ENCODE measurements at regions not wholly inside any gene's neighbourhood (a gene's known extent, or its start where the extent isn't known, plus 50 kb on each side); places are given as distances from the start of the nearest gene placed in this dataset.

DNA sequence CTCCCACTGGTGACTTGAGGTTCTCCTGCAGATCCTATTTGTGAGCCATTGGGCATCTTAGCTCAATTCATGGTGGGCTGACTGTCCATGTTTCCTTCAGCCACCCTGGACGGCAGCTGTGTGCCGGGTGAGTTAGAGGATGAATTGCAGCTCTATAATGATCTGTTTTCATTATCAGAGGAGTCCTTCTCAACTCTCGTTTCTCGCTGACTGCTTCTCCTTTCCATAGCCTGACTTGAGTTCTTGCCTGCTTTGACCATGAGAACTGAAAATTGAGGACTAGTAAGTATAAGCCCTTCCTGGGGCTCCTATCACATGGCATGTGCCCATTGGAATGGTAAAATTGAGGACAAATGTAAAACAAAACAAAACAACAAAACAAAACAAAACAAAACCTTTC lies 121.8 kb downstream of the CDC42EP3 start:
- no peak for FAIRE-seq

DNA sequence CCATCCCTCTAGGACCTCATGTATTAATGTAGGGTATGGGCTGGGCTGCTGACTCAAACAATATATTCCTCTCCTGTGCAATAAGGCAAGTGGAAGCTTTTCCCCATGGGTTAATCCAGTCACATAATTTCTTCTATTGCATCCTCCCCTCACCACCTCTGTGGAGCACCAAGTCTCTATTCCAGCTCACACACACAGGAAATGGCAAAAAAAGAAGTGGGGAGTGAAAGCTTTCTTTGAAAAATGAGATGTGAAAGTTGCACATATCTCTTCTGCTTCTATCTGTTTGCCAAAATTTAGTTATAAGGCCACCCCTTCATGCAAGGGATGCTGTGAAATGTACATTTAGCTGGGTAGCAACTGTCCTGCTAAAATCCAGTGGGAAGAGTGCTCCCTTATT lies 121.3 kb downstream of the CDC42EP3 start:
- no peak for FAIRE-seq

DNA sequence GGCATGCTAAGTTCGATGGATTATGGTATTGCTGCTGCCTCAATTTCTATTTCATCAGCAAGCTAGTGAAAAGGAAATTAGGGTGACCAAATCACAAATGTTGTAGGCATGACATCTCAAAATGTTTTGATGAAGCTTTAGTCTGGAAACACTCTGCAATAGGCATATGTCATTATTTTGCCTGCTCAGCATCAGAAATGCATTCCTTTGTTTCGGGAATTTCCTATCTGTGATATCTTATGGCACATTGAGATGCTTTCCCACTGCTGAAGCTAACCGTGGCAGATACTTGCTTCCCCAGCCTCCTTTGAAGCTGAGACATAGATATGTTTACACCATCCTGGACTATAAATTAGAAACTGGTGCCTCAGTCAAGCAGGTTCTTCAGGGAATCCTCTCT lies 119.7 kb downstream of the CDC42EP3 start:
- FAIRE-seq = no peak

DNA sequence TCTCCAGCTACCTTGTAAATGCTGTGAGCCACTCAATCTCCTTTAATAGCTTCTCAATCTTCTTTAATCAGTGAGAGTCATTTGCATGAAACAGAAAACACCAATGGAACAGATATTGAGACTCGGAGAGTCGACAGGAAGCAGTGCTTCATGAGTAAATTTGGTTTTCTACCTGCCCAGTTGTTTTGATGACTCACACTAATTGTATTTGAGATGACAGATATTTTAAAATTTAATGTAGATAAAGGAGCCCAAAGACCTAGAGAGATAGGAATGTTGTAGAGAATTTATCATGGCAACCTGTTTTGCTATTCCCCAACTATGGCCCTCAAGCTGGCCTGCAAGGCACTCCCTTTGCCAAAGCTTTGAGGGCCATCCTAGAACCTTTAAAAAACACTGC lies 119.1 kb downstream of the CDC42EP3 start:
- no peak for FAIRE-seq

DNA sequence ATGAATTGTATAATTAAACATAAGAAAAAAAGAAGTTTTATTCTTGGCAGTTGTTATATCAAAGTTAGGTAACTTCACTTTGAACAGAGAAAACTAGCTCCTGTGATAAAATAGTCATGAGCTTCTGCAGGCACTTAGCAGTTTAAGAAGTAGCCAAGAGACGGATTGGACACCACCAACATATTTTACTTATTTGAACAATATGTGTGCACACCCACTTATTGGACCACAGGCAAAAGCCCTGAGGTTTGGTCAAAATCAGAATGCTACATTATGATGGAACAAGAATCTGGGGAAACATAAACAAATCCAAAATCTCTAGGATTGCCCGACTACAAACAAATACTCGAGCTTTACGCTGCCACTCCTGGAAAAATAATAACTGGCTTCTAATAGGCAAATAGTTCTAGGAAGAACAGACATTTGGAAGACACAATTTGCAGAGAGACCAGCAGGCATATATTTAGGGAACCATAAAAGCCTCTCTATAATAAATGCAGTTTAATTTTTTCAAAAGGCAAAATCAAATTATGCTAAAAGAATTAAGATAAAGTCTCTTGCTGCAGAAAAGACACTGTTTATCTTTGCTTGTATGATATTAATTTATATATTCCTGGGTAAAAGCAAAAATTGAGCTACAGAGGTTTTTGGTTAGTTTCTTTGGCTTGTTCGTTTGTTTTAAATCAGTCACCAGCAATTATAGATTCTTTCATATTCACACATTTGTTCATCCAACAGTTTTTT lies 117.9 kb downstream of the CDC42EP3 start:
- FAIRE-seq = no peak

DNA sequence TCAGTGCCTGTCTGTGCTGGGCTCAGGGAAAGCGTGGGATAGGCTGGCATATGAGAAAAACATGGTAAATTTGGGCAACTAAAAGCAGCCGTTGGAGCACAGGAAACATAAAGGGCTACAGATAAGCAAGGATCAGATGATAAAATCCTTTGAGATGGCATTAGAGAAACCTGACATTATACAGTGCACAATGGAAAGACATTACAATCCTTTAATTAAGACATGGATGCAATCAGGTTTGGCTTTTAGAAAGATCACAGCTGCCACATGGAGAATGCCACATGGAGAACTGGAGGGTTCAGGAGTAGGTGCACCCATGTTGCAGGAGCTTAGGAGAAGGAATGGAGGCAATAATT lies 117.3 kb downstream of the CDC42EP3 start:
- no peak for FAIRE-seq

DNA sequence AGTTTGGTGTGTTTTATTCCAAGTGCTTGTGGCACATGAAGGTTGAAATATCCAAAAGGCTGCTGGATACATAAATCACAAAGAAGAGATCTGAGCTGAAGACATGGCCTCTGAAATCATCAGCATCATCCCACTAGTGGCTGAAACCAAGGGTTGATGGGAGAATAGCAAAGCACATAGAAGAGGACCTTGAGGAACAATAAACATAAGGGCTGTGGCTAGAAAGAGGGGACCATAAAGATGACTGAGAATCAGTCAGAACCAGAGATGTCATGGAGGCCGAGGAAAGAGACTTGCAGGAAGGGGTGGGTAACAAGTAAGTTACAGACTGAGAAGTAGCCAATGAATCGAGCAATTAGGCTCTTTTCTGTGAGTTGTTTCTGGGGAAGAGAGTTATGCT lies 116.8 kb downstream of the CDC42EP3 start:
- FAIRE-seq = no peak

DNA sequence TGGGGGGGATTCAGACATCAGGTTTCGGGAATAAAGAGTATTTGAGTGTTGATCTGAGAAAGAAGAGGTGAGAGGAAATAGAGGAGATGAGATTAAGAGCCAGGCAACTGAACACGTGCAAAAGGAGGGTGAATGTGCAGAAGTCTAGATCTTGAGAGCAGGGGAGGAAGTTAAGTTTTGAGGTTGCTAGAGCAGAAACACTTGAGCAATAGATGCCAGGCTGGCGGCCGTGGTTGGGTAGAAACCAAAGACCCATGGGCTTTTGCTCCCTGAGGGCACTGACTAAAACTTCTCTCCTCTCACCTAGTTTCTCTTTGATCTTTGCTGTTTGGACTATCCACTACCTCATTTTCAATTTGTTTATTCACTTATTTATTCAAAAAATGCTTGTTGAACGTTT lies 116.0 kb downstream of the CDC42EP3 start:
- FAIRE-seq = no peak

DNA sequence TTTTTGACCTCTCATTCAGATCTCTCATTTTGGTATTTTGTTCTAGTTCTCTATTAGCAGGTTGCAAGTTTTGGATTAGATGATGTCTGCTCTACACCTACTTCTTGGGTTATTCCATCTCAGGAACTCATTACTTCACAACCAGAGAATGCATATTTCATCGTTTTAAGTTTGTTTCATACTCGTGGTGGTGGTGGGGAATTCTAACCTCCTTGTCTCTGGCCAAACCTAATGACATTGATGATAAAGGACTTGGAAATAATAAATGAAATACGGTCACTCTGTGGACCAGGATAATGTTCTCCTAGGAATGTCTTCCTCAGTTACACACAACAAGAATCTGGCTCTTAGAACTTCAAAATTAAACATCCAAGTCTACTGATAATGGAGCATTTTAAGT lies 115.2 kb downstream of the CDC42EP3 start:
- no peak for FAIRE-seq

DNA sequence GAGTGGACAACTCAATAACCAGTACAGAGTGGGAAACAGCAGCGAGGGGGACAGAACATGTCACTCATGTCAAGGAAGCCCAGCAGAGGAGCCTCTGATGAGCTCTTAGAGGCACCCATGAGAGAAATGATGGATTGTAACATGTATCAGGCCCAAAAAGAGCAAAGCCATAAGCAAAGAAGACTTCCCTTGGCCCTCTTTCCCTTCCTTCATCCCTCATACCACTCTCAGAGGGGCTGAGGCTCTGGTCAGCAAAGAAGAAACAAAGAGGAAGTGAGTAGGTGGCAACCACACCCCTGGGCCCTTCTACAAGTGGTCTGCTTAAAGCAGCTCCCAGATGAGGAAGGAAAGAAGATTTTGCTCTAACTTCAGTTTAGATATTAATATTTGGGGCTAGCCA lies 112.8 kb downstream of the CDC42EP3 start:
- no peak for FAIRE-seq

DNA sequence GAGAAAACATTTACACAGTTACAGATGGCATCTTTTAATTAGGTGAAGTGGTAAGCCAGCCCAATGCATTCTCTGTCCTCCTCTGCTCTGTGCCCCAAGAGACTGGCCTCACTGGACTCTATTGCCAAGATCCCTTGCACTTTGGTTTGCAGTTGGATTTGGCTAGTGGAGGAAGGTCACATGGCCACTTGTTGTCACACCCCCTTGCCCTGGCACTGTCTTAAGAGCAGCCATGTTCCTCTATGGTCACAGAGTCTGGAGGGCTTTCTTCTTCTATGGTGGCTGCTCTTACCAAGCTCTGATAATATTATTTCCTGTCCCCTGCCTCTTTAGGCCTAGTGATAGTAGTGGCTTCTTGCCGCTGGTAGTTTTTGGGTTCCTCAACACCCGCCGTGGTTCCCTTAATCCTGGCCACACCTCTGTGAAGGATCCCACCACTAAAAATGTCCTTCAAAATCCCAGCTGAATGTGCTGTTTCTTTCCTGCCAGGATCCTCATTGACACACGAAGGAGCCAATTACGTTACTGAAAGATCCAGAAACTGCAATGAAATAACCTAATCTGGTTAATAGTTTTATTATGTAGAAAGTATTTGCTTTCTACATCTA lies 111.1 kb downstream of the CDC42EP3 start:
- FAIRE-seq = no peak

DNA sequence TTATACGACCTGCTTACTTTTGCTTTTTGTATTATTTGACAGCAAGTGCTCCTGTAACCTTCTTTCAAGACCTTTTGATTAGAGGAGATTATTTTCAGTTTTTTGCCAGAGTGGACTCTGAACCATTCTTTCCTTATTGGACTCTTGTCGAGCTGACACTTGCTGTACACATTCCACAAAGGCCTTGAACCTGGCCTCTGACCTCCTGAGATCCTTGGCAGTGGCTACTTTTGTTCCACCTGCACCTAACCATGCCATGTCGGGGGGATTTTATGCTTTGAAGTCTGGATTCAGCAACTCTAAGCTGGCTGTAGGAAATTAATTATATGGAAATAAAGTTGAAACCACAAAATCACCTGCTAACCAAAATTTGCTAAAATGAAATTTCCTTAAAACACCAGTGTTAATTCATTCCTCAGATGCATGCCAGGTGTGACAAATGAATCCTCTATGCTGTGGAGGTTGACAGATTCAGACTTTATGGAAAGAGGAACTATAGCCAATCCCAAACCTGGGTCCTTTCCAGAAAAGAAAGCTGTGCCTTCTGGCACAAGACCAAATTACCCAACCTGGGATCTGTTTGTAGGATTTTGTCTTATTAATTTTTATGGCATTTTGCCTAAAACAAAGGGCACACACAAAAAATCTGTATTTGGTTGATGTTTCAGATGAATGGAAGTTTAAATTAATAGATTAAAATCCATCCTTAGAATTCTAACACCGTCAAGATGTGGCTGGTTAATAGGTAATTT lies 110.4 kb downstream of the CDC42EP3 start:
- FAIRE-seq = no peak

DNA sequence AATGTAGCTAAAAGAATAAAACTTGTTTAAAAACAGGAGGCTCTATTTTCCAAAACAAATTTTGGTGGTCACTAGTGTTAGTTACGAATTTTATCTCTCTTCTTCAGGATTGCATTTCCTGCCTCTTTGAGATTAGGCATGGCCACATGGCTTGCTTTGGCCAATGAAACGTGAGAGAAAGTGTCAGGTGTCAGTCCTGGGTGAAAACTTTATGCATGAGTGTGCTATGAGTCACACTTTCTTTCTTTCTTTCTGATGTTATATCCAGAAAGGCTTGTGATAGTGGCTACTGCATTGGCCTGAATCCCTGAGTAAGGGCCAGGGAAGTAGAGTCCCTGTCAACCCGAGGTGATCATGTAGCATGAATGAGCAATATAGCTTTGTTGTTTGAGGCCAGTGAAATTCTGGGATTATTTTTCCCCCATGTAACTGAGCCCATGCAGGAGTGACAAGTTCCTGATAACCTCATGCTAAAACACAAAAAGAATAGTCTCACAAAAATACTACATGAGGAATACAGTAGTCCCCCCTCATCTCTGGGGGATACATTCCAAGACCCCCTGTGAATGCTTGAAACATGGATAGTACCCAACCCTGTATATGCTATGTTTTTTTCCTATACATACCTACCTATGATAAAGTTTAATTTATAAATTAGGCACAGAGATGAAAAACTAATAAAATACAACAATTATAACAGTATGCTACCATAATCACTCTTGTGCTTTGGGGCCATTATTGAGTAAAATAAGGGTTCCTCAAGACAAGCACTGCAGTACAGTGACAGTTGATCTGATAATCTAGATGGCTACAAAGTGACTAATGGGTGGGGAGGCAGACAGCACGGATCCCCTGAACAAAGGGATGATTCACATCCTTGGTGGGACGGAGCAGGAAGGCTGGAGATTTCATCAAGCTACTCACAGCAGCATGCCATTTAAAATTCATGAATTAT lies 109.5 kb downstream of the CDC42EP3 start:
- no peak for FAIRE-seq

DNA sequence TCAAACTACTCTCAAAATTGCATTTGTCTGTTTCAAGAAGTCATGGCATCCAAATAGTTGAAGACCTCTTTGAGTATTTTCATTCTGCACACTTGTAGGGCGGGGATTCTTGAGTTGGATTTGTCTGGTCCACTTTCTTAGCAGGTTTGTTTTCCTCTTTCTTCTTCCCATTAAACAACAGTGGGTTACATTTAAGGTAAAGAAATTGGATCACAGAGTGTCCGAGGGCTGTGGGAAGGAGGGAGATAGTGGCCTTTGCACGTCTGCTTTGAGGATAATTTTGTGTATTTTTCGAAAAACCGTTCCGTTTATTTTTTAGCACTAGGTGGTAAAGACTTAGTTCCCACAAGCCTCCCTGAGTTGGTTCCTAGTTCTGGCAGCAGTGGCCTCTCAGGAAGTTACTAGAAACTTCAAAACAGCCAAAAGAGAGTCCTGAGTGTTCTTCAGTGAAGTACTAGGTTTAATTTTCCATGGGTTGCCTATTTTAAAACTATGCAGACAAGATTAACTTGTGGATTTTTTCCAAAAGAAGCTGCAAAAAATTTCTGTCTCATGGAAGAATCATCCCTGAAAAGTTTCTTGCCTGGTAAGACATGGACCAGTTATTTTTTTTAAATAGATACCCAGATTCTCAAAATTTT lies 107.9 kb downstream of the CDC42EP3 start:
- FAIRE-seq = no peak

DNA sequence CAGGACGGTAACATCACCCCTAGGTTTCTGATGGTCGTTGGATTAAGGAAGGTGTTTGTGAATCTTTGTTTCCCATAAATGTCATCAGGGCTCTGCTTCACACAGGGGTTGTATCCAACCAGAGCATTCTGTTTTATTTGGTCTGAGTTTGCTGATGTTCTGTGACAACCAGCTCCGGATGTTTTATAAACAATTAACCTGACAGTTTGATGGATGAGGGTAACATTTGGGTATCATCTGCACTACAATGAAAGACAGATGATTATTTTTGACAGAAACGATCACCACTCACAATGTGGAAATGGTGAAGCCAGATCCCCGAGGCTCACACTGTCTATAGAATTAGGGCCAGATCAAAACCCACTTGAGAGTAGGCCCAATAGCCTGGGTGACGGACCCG lies 107.1 kb downstream of the CDC42EP3 start:
- FAIRE-seq = no peak

DNA sequence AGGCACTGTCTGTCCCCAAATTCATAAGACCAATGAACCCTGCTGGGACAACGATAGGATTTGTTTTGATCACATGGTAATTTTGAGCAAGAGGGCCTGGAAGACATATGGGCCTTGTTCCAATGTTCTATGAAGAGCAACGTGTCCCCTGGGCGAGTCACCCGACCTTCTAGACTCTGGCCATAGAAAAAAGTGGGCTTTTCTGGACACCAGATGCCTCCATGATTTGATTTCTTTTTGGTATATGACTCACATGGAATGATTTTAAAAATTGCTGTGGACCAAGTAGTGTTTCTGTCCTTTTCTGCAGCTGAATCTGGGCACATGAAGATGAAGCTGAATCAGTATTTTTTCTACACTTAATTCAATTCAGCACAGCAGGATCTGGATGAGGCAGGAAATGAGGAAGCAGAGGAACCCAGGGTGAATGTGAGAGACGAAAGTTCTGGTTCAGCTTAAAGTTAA lies 104.9 kb downstream of the CDC42EP3 start:
- no peak for FAIRE-seq

DNA sequence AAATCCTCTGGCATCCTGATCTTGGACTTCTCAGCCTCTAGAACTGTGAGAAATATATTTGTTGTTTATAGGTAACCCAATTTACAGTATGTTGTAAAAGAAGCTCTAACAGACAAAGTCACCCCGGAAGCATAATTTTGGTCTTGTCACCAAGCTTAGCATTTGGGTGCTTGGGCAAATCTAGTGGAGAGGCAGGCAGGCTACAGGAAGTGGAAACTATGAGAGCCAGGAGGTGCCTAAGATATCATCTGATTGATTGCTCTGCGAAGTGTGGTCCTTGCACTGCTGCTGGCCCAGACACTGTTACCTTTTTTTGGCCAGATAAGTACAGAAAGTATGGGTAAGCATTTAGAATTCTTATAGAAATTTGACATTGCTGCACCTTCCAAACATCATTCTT lies 102.9 kb downstream of the CDC42EP3 start:
- FAIRE-seq = no peak

DNA sequence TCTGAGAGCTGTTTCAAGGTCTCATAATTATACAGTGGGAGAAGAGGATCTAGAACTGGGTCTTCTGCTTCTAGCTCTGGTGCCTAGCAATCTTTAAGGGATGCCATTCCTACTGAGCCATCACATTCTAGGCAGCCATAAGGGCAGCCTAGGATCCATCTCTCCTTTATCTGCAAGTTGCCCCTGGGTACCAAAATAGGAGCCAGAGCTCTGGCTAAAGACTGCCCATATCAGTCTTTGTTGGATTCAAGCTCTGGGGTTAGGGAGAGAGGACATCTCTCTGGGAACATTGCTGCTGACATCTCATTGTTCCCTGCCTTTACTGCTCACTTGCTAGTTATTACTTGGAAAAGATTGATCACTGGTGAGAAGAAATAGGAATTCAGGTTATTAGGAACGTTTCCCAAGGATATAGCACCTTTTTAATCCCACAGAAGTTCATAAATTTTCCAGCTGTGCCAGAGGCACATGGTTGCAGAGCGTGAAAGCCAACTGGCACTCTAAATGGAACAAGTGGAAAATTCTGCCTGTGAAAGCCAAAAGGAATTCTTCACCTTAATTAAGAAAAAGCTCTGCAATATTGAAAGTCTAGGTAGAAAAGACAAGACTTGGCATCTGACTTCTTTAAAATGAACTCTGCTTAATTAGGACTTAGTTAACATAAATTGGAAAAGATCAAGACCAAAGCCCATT lies 102.2 kb downstream of the CDC42EP3 start:
- no peak for FAIRE-seq

DNA sequence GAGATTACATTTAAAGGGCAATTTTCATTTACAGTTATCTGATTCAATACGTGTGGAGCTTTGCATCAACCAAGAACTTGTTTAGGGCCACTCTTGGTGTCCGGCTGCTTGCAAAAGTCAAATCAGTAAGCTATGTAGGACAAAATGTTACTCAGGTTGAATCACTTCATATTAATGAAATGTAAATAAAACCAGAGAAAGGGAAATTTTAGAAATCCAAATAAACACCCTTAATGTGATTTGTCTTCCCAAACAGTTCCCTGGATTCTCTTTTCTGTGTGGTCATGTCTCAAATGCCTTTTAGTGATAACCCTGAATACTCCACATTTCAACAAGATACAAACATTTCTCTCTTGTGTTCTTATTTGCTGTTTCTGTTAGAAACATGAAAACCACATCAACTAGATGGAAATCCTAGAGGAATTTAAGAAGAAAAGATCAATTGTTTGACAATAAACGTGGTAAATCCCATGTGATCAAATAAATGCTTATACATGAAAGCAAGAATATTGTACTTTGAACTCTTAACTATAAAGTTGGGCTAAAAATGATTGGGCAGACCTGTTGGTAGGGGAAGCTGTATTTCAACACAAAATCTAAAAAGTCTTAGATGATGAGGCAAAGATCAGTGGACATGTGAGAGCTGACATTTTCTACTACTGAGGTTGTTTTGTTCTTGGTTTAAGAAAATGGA lies 101.3 kb downstream of the CDC42EP3 start:
- FAIRE-seq = no peak

DNA sequence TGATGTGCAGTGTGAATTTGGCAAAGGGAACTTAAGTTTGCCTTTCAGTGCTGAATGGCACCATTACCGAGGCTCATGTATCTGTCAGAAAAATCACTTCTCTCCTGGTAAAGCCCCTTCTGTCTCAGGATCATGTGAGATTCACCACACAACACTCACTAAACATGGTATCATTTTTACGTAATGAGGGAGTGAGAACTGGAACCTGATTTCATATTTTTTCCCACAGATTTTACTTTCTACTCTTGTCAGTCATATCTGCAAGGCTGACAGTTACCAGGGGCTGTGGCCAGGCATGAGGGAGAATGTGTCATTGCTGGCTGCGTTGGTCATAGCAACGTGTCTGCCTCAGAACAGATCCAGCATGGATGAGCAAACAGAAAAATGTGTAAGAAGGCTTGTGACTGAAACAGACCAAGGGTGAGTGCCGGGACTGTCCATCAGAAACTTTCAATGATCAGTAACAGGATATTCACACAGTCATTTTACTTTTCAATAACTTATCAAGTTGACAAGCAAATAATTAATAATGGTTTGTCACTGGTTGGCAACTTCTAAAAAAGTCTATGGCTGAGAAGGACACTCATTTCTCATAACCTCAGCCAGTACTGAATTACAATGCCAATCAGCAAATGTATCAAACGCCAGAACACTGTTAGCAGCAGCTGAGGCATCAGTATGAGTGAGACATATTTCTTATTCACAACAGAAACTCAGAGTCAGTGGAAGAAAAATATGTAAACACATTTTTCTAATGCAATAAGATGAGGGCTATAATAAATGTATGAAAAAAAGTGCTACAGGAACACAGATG lies 100.5 kb downstream of the CDC42EP3 start:
- FAIRE-seq = no peak
